AG04449 (cell line): ENCODE measurements at regions not wholly inside any gene's neighbourhood (a gene's known extent, or its start where the extent isn't known, plus 50 kb on each side); places are given as distances from the start of the nearest gene placed in this dataset.

ENCODE experiments used
- CTCF ChIA-PET: fragments of 350-600 bp; formaldehyde crosslinking; extraction: SDS; loops from one replicate; lab custom pipeline; 2021; ENCODE audit warnings: antibody characterized with exemption; lab: Yijun Ruan, JAX
- POLR2A ChIA-PET: fragments of 400-600, 350-600 bp; formaldehyde crosslinking; extraction: SDS; loops from one replicate; lab custom pipeline; 2020; ENCODE audit warnings: antibody characterized with exemption, inconsistent platforms; lab: Yijun Ruan, JAX
- DNase-seq: peaks from one replicate; pipeline ENCODE4 v3.0.0-alpha.2; 2010; ENCODE audit warnings: low read depth, low spot score
- H3K4me3 ChIP-seq: 2 replicates; pipeline ENCODE4 v1.5.1; 2011; ENCODE audit warnings: low read depth, mild to moderate bottlenecking, control low read depth, low read length
- CTCF ChIP-seq: IDR thresholded peaks from one replicate; pipeline ENCODE4 v1.5.1; 2011; ENCODE audit warnings: mild to moderate bottlenecking, moderate library complexity, low read length, control low read depth, inconsistent platforms; ENCODE audit not compliant: insufficient read depth; ENCODE audit errors: missing control alignments

GRCh38 chr18:25935356-25935755, 155.1 kb downstream of the SS18 start:
- CTCF ChIA-PET, result no interaction called here
- H3K4me3 ChIP-seq, result no peak overlapping the region
- no peak for TF ChIP-seq CTCF
- POLR2A ChIA-PET, result no interaction called here
- DNase-seq, result no peak

- DNase-seq, result no peak
- TF ChIP-seq CTCF, result no peak
- CTCF ChIA-PET, result no interaction called here
- POLR2A ChIA-PET, result no interaction called here
- H3K4me3 ChIP-seq, result no peak overlapping the region
These were observed 159.3 kb downstream of the SS18 start for GRCh38 chr18:25931126-25931525.

- no peak for DNase-seq
- ChIA-PET POLR2A (no interaction called here), CTCF (no interaction called here)
- TF ChIP-seq CTCF, result no peak
- no peak overlapping the region for H3K4me3 ChIP-seq
These were observed 160.6 kb downstream of the SS18 start for GRCh38 chr18:25929787-25930186.

GRCh38 chr18:25927830-25928229, 162.6 kb downstream of the SS18 start:
- DNase-seq, result no peak
- ChIA-PET POLR2A (no interaction called here), CTCF (no interaction called here)
- H3K4me3 ChIP-seq, result no peak overlapping the region
- TF ChIP-seq CTCF, result no peak

GRCh38 chr18:25923193-25923592, 167.2 kb downstream of the SS18 start:
- TF ChIP-seq CTCF, result no peak
- no peak for DNase-seq
- CTCF ChIA-PET, result no interaction called here
- H3K4me3 ChIP-seq, result no peak overlapping the region
- POLR2A ChIA-PET, result no interaction called here

- ChIA-PET CTCF (interaction anchor here (0.7 kb wide), 2 partner anchors 11 to 236 kb away, joined by 3 read pairs; no protein-coding TSS in a partner anchor), POLR2A (no interaction called here)
- H3K4me3 ChIP-seq, result no peak overlapping the region
- peak; percentile 36 for TF ChIP-seq CTCF
- DNase-seq, result no peak
These were observed 168.6 kb downstream of the SS18 start for GRCh38 chr18:25921677-25922421.
